ENCODE measurements at regions not wholly inside any gene's neighbourhood (a gene's known extent, or its start where the extent isn't known, plus 50 kb on each side); places are given as distances from the start of the nearest gene placed in this dataset.

DNA sequence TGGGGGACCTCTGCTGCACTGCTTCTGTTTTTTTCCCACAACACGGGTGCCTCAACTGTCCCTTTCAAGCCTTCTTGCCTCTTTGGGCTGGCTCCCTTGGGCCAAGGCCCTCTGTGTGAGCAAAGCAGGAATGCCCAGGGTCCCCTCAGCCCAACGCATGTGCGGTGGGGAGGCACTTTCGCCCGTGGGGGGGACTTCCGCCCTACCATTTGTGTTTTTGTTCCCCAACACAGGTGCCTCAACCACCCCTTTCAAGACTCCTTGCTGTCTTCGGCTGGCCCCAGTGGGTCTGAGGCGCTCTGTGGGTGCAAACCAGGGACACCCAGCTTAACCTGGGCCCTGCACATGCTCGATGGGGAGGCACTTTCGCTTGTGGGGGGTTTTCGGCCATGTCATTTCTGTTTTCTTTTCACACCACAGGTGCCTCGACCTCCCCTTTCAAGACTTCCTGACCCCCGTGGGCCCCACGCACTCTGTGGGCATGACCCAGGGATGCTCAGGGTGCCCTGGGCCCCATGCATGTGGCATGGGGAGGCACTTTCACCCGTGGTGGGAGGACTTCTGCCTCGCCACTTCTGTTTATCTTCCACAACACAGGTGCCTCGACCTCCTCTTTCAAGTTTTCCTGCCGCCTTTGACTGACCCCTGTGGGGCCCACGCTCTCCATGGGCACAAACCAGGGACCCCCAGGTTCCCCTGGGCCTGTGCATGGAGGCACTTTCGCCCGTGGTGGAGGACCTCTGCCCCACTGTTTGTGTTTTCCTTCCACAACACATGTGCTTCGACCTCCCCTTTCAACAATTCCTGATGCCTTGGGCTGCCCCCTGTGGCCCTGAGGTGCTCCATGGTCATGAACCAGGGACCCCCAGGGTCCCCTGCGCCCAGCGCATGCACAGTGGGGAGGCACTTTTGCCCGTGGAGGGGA lies 365.7 kb downstream of the ALG10 start:
- Histone ChIP-seq H3K9me3 (ENCODE audit: insufficient read depth, low read length) (no peaks in the 10 kb centered on the region), H3K27ac (ENCODE audit: low read depth, low read length) (no peak overlapping the region), H3F3A (ENCODE audit: insufficient read depth) (no peaks in the 10 kb centered on the region), H3K36me3 (ENCODE audit: low read length) (no peaks in the 10 kb centered on the region), H3K4me2 (ENCODE audit: low read depth, low read length, poor library complexity, severe bottlenecking) (no peak overlapping the region), H4K20me1 (ENCODE audit: low read depth, low read length) (no peaks in the 10 kb centered on the region), H3K4me3 (ENCODE audit: insufficient read depth, low read length, poor library complexity, severe bottlenecking) (no peak overlapping the region), H3K9me2 (replicated peaks; ENCODE audit: insufficient read depth, low read length) (no peaks in the 10 kb centered on the region), H2AFZ (ENCODE audit: low read depth, low read length, severe bottlenecking) (no peak overlapping the region), H3K79me2 (ENCODE audit: insufficient read depth, low read length) (no peaks in the 10 kb centered on the region), H3K27me3 (ENCODE audit: low read length) (no peaks in the 10 kb centered on the region), H3K9ac (ENCODE audit: low read length) (no peak overlapping the region)
- TF ChIP-seq, protein P1, sequence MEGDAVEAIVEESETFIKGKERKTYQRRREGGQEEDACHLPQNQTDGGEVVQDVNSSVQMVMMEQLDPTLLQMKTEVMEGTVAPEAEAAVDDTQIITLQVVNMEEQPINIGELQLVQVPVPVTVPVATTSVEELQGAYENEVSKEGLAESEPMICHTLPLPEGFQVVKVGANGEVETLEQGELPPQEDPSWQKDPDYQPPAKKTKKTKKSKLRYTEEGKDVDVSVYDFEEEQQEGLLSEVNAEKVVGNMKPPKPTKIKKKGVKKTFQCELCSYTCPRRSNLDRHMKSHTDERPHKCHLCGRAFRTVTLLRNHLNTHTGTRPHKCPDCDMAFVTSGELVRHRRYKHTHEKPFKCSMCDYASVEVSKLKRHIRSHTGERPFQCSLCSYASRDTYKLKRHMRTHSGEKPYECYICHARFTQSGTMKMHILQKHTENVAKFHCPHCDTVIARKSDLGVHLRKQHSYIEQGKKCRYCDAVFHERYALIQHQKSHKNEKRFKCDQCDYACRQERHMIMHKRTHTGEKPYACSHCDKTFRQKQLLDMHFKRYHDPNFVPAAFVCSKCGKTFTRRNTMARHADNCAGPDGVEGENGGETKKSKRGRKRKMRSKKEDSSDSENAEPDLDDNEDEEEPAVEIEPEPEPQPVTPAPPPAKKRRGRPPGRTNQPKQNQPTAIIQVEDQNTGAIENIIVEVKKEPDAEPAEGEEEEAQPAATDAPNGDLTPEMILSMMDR (IDR thresholded peaks at IDR 0.05; ENCODE audit: insufficient read depth, low read length, poor library complexity, severe bottlenecking) = no peak

DNA sequence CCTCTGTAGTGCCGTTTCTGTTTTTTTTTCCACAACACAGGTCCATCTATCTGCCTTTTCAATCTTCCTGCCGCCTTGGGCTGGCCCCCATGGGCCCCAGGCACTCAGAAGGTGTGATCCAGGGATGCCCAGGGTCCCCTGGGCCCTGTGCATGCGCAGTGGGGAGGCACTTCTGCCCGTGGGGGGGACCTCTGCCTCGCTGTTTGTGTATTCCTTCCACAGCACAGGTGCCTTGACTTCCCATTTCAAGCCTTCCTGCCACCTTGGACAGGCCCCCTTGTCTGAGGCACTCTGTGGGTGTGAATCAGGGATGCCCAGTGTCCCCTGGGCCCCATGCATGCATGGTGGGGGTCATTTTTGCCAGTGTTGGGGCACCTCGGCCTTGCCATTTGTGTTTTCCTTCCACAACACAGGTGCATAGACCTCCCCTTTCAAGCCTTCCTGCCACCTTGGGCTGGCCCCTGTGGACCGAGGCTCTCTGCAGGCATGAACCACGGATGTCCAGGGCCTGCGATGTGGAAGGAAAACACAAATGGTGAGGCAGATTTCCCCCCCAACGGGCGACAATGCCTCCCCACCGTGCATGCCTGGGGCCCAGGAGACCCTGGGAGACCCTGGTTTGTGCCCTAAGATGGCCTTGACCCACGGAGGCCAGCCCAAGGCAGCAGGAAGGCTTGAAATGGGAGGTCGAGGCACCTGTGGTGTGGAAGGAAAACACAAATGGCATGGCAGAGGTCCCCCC lies 366.5 kb downstream of the ALG10 start:
- no peak overlapping the region for H3K9ac ChIP-seq (ENCODE audit: low read length)
- no peak overlapping the region for H2AFZ ChIP-seq (ENCODE audit: low read depth, low read length, severe bottlenecking)
- H3K9me3 ChIP-seq (ENCODE audit: insufficient read depth, low read length) = no peaks in the 10 kb centered on the region
- no peak for TF ChIP-seq EZH2phosphoT487 (conservative IDR thresholded peaks at IDR 0.05; ENCODE audit: low read length)
- TF ChIP-seq, protein P1 (IDR thresholded peaks at IDR 0.05; ENCODE audit: insufficient read depth, low read length, poor library complexity, severe bottlenecking) = no peak
- no peaks in the 10 kb centered on the region for H3K27me3 ChIP-seq (ENCODE audit: low read length)
- no peaks in the 10 kb centered on the region for H4K20me1 ChIP-seq (ENCODE audit: low read depth, low read length)
- no peak overlapping the region for H3K27ac ChIP-seq (ENCODE audit: low read depth, low read length)
- no peaks in the 10 kb centered on the region for H3K79me2 ChIP-seq (ENCODE audit: insufficient read depth, low read length)
- no peak overlapping the region for H3K4me3 ChIP-seq (ENCODE audit: insufficient read depth, low read length, poor library complexity, severe bottlenecking)
- H3K36me3 ChIP-seq (ENCODE audit: low read length) = no peaks in the 10 kb centered on the region
- H3K9me2 ChIP-seq (replicated peaks; ENCODE audit: insufficient read depth, low read length) = no peaks in the 10 kb centered on the region
- no peaks in the 10 kb centered on the region for H3F3A ChIP-seq (ENCODE audit: insufficient read depth)
- no peak overlapping the region for H3K4me2 ChIP-seq (ENCODE audit: low read depth, low read length, poor library complexity, severe bottlenecking)

DNA sequence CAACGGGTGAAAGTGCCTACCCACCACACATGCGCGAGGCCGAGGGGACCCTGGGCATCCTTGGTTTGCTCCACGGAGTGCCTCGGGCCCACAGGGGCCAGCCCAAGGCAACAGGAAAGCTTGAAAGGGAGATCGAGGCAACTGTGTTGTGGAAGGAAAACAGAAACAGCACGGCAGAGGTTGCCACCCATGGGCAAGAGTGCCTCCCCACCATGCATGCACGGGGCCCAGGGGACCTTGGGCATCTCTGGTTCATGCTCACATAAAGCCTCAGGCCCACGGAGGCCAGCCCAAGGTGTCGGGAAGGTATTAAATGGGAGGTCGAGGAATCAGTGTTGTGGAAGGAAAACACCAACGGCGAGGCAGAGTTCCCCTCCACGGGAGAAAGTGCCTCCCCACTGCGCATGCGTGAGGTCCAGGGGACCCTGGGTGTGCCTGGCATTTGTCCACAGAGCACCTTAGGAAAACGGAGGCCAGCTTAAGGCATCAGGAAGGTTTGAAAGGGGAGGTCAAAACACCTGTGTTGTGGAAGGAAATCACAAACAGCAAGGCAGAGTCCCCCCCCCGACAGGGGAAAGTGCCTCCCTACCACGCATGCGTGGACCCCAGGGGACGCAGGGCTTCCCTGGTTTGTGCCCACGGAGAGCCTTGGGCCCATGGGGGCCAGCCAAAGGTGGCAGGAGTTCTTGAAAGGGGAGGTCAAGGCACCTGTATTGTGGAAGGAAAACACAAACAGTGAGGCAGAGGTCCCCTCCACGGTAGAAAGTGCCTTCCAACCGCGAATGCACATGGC lies 367.3 kb downstream of the ALG10 start:
- Histone ChIP-seq H3K4me3 (ENCODE audit: insufficient read depth, low read length, poor library complexity, severe bottlenecking) (no peak overlapping the region), H2AFZ (ENCODE audit: low read depth, low read length, severe bottlenecking) (no peak overlapping the region), H3K9me2 (replicated peaks; ENCODE audit: insufficient read depth, low read length) (no peaks in the 10 kb centered on the region), H4K20me1 (ENCODE audit: low read depth, low read length) (no peaks in the 10 kb centered on the region), H3K79me2 (ENCODE audit: insufficient read depth, low read length) (no peaks in the 10 kb centered on the region), H3K27me3 (ENCODE audit: low read length) (no peaks in the 10 kb centered on the region), H3F3A (ENCODE audit: insufficient read depth) (no peaks in the 10 kb centered on the region), H3K9me3 (ENCODE audit: insufficient read depth, low read length) (no peaks in the 10 kb centered on the region), H3K9ac (ENCODE audit: low read length) (no peak overlapping the region), H3K4me2 (ENCODE audit: low read depth, low read length, poor library complexity, severe bottlenecking) (no peak overlapping the region), H3K36me3 (ENCODE audit: low read length) (no peaks in the 10 kb centered on the region), H3K27ac (ENCODE audit: low read depth, low read length) (no peak overlapping the region)
- no peak for TF ChIP-seq EZH2phosphoT487 (conservative IDR thresholded peaks at IDR 0.05; ENCODE audit: low read length)
- TF ChIP-seq, protein P1 (IDR thresholded peaks at IDR 0.05; ENCODE audit: insufficient read depth, low read length, poor library complexity, severe bottlenecking) = no peak
